Fibroblast of pulmonary artery (primary cell): ENCODE measurements at regions not wholly inside any gene's neighbourhood (a gene's known extent, or its start where the extent isn't known, plus 50 kb on each side); places are given as distances from the start of the nearest gene placed in this dataset.

Source experiments
- DNase-seq: peaks from one replicate; pipeline ENCODE4 v3.0.0-alpha.2; 2010; ENCODE audit warnings: low read depth
- H3K4me3 ChIP-seq: replicated peaks from 2 replicates; pipeline ENCODE4 v1.5.1; 2011; ENCODE audit warnings: low read depth, mild to moderate bottlenecking, control low read depth, low read length, moderate library complexity
- TF ChIP-seq, protein P1 (sequence below): IDR thresholded peaks from 2 replicates; pipeline ENCODE4 v1.5.1; 2011; ENCODE audit warnings: mild to moderate bottlenecking, control low read depth, low read length, inconsistent platforms; ENCODE audit errors: missing control alignments

DNA sequence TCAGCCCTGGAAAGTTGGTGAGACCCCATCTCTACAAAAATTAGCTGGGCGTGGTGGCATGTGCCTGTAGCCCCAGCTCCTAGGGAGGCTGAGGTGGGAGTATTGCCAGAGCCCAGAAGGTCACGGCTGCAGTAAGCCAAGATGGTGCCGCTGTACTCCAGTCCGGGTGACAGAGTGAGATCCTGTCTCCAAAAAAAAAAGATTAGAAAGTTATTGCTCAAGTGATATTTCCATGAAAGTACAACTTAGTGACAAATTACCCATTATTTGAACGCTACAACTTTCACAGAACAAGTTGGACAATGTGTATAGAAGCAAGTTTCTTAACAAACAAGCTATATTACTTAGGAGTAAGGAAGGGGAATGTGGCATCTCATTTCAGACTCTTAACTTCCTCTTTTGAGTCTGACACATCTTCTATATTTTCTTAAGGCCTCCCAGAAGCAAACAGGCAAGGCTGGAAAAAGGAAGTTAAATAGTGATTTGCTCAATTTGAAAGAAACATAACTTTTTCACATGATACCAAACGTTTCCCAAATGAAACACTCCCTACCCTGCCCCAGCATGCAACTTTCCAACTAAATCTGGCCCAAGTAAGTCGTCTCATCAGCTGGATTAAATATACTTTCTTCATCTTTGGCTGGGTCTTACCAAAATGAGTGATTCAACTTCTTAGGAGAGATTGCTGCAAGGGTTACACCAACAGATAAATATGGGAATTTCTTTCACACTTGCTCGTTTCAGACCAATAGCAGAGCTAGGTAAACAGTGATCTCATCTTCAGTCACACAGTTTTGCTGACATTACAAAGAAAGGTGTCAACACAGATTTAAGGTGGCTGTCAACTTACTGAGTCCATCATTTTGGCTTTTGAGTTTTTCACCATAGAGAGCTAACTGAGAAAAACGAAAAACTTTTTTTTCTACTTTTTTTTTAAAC is 66.3 kb upstream of the KLF6 start:
- TF ChIP-seq, protein P1, sequence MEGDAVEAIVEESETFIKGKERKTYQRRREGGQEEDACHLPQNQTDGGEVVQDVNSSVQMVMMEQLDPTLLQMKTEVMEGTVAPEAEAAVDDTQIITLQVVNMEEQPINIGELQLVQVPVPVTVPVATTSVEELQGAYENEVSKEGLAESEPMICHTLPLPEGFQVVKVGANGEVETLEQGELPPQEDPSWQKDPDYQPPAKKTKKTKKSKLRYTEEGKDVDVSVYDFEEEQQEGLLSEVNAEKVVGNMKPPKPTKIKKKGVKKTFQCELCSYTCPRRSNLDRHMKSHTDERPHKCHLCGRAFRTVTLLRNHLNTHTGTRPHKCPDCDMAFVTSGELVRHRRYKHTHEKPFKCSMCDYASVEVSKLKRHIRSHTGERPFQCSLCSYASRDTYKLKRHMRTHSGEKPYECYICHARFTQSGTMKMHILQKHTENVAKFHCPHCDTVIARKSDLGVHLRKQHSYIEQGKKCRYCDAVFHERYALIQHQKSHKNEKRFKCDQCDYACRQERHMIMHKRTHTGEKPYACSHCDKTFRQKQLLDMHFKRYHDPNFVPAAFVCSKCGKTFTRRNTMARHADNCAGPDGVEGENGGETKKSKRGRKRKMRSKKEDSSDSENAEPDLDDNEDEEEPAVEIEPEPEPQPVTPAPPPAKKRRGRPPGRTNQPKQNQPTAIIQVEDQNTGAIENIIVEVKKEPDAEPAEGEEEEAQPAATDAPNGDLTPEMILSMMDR = no peak
- peak; percentile 73 for DNase-seq
- H3K4me3 ChIP-seq = no peak overlapping the region

DNA sequence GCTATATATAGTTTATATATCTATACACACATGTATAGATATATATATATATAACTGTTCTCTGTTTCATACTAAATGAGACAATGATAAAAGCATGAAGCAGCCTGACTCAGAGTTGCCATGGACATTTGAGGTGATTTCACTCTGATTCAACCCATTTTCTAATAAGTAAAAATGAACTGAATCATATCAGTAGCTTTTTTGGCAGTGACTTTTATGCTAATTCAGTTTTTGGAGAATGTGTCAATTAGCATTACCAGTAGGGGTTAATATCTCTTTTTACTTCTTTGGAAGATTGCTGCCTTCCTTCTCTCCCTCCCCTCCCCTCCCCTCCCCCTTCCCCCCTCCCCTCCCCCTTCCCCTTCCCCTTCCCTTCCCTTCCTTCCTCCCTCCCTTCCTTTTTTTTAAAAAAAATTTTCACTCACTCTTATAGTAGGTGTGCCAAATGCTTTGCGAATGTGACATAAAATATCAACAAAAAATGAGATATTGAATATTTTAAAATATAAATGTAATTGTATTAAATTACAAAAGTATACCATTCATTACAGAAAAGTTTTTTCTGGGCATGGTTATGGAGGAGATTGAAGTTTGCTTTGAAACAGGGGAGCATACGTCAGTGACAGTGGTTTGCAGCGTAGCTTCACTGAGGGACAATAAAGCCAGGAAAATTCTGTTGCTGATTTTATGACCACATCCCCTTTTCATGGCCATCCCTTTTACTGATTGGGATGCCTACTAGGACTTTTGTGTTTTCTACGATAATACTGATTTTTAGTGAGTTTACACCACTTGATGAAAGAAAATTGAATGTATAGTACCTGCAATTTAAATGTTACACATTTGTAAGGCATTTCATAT is 64.0 kb upstream of the KLF6 start:
- TF ChIP-seq, protein P1 = no peak
- H3K4me3 ChIP-seq = no peak overlapping the region
- DNase-seq = peak; percentile 58

DNA sequence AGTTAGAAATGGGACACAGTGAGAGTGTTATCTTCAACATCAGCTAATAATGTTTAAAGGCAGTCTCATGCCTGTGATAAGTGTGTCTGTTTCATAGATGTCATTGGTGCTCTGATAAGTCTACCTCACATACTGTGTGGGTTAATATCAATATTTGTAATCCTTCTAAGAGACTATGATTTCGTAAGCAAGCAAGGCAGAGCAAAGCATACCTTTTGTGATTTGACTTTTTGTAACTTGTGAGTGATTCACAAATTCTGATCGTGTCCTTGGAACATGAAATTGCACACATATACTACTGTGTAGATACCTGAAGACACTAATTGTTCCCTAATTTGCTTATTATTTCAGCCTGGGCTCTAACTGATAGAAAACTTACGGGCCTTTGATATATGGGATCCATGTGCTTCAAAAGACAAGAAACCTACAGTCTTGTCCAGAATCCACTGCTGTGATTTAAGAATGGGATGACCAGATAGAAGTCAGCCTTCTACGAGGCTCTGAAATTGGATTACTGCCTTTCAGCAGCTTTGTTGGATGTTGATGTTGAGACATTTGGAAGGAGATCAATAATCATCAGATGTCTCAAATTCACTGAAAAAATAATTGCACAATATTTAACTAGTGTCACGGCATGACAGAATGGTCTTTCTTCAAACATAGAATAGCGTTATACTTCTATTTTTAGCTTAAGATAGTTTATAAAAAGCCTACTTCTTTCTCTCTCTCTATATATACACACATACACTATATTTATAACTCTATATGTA is 63.2 kb upstream of the KLF6 start:
- DNase-seq = no peak
- H3K4me3 ChIP-seq = no peak overlapping the region

DNA sequence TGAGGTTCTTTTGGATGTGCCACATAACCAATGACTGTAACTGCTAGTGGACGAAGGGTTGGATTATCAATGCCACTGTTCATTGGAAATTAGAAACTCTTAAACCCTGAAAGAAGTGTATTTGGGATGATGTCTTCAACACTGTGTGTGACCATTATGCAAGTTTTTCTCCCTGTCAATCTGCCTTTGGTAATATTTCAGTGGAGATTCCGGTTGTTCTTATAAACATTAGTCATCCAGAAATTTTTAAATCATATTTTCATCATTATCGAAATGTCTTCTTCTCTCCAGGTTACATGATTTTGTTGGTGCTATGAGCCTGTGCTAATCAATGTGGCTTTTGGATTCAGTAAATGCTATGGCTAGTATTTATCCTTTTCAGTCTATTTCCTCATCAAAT is 61.7 kb upstream of the KLF6 start:
- TF ChIP-seq, protein P1 = no peak

More for the DNA sequence above, 63.2 kb upstream of the KLF6 start:
- TF ChIP-seq, protein P1 = no peak

DNA sequence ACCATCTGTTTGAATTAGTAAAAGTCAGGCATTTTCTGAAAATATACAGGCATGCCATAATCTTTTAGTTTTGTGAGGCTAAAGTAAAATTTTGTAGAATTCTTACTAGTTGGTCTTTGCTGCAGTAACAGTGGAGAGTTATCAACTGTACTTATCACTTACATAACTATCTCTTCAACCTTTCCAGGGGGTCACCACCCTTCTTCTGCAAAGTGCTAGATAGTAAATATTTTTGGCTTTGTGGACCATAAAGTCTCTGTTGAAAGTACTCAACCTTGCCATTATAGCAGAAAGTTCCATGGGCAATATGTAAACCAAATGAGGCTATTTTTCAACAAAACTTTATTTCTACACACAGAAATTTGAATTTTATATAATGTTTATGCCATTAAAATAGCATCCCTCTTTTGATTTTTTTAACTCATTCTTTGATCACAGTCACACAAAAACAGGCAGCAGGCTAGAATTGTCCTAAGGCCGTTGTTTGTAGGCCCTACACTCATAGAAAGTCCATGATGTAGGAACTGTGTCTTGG is 59.5 kb upstream of the KLF6 start:
- H3K4me3 ChIP-seq = no peak overlapping the region
- TF ChIP-seq, protein P1 = no peak
- DNase-seq = no peak

More for the DNA sequence above, 61.7 kb upstream of the KLF6 start:
- no peak for DNase-seq
- no peak overlapping the region for H3K4me3 ChIP-seq
